HG02885 (cell line): ENCODE measurements at regions not wholly inside any gene's neighbourhood (a gene's known extent, or its start where the extent isn't known, plus 50 kb on each side); places are given as distances from the start of the nearest gene placed in this dataset.
"Not testable (repeated sequence)": the region's sequence is repeated elsewhere in the genome, so short reads cannot be mapped to it uniquely, and the experiment has no call there.

Experiments
- ATAC-seq: cut with Tn5 transposase; IDR thresholded peaks from one replicate; pipeline ENCODE4 v1.9.1; 2021; ENCODE audit warnings: mild to moderate bottlenecking; ENCODE audit not compliant: unreplicated experiment, poor library complexity

DNA sequence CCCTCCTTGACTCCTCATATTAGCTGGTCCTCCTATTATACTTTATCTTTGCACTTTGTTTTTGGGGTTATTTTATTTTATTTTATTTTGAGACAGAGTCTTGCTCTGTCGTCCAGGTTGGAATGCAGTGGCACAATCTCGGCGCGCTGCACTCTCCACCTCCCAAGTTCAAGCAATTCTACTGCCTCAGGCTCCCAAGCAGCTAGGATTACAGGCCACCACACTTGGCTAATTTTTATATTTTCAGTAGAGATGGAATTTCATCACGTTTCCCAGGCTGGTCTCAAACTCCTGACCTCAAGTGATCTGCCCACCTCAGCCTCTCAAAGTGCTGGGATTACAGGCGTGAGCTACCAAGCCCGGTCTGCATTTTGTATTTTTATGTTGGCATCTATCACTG, 126.7 kb downstream of the FOXB1 start:
- no peak for ATAC-seq

DNA sequence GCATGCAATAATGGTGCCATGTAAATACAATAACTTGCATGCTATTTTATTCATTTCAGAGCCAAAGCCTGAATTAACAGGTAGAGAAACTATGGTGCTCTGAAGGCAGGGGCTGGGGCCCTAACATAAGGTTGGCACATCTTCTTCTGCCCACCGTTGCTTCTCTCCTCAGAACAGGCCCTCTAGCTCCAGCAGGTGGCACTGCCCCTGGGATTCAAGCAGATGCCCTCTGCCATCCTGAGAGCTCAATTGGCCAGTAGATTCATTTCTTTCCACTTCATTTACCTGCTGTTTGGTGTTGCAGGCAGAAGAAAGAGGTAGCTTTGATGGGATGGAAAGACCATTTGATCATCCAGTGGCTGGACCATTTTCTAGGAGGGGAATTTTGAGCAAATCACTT, 130.5 kb downstream of the FOXB1 start:
- no peak for ATAC-seq

DNA sequence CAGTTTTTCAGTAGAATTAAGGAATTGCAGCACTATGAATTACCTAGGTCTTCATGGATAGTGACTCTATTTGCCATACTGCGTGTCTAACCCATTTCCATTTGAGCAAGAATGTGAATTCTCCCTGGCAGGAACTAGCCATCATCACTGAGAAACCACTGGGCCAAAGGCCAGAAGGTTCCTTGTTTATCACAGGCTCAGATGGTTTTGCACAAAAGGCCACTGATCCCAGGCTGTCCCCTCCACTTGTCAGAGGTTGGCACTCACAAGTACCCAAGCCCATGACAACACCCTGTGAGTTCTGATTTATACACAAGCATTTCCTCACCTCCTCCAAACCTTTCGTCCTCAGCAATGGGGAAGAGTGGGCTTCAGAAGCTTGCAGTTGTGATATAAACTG, 131.8 kb downstream of the FOXB1 start:
- no peak for ATAC-seq

DNA sequence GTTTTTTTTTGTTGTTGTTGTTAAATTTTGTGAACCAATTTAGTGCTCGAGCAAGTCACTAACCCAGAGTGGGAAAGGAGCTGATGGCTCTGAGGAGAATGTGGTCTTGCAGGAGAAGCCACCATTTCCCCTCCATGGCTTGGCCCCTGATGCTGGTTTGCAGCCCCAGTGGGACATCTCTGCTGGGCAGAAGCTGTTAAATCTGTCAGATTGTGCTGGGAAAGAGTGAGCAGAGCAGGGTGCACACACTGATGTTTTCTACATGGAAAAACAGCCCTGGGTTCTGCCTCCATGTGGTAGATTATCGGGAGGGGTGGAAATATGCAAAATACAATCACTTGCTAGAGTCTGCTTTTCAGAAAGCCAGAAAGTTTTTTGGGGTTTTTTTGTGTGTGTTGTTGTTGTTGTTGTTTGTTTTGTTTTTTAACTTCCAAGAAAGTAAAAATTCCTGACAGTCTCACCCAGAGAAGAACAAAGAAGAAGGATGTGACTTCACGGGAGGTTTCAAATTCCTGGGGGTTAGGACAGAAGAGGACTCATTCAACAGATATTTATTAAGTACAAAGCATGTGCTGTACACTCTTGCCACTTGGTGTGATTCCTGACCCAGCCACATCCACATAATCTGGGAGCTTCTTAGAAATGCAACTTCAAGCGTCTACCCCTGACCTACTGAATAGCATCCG, 133.7 kb downstream of the FOXB1 start:
- ATAC-seq: no peak

DNA sequence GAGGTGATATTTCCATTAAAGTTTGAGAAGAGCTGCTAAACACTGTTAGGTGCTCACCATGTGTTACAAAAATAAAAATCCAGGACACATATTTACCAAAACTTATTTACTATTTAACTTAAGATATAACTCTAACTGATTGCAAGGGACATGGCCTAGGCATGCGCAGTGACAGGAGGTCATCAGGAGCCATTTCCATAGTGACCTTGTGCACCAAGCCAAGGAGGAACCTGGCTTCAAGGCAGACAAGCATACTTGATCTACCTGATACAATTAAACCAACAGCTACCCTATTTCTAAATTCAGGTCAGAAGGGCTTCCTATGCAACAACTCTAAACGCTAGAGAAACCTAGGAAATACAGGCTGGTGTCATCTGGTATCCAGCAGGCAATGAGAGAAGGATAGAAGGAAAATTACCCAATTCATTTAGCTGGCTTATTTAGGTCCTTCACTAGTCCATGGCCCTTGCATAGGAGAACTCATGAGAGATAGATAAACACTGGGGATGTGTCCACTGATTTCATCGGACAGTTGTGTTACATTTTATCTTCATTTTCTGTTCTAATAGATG, 134.4 kb downstream of the FOXB1 start:
- no peak for ATAC-seq

DNA sequence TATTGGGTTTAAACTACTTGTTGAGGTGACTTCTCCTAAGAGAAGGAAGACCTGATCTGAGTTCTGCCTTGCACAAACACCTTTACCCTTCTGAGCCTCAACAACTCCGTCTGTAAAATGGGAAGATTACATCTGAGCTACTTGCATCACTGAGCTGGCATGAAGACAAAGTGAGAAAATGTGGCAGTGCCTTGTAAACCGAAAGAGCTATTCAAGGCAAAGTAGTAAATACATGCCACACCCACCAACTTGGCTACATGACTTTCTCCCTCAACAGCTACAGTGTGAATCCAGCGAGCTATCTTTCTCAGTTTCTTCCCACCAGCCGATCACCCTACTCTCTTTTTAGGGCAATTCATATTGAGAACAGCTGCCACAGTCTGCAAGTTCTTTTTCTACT, 148.3 kb downstream of the FOXB1 start:
- no peak for ATAC-seq

DNA sequence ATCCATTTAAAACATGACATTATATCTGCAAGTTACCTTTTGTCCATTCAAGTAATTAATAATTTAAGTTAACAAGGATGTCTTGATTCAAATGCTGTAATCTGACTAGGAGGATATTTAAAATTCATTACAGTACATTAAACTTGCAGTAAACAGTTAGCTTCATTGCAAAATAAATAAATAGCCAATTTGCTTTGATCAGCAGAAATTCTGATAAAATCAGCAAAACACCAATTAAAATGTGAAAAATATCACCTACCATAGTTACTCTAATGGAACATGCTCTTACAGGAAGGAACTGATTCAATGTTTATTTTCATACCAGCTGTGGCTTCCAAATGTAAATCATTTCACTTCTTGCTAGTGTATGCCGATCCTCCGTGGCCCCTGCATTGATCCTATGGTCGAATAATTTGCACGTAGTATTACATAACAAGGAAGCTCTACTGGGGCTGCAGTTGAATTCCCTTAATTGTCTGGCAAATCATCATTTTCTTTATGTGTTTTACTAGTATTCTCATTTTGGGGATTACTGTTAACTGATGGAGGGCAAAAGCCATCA, 150.7 kb downstream of the FOXB1 start:
- ATAC-seq: no peak

DNA sequence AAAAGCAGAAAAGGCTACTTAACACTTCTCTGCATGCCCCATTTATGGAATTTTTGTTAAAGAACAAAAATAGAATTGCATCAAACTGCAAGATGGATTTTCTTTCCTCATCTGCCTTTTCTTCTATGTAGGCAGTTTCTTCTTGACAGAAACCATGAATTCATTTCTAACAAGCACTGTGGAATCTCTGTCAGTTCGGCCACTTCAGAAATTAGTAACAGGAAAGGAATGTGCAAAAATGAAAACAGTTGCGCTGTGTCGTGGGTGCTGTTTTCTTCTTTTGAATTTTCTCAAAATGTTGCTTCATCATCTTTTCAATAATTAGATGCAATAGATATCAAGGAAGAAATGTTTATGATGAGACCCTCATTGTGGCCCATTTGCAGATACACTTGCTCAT, 151.6 kb downstream of the FOXB1 start:
- ATAC-seq: no peak

DNA sequence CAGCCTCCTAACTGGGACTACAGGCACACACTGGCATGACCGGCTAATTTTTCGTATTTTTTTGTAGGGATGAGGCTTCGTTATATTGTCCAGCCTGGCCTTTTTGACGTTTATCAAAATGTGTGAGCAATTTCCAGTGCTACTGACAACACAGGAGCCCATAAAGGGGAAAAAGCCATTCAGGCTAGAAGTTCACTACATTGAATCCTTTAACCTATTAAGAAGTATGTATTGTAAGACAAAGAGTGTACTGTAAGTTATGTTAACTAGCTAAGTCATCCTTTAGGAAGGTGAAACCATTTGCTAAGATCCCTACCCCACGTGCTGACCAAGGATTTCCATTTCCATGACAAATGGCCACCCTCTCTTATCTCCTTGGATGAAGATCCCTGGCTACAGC, 156.8 kb downstream of the FOXB1 start:
- no peak for ATAC-seq

DNA sequence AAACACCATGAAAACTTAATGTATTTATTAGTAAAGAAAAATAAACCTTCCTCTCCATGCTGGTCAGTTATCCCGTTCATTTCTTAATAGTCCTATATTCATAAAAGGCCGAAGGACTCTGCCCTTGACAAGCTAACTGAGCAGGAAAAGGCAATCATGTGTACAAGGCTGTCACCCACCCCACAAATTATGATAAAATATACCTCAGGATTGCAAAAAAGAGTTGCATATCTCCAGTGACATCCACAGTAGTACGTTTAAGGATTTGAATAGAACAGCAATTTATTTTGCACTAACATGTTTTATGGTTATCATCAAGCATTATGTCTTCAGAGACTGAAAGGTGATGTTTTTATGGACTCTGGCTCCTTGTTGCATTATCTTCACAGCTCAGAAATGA, 157.6 kb downstream of the FOXB1 start:
- ATAC-seq: no peak

DNA sequence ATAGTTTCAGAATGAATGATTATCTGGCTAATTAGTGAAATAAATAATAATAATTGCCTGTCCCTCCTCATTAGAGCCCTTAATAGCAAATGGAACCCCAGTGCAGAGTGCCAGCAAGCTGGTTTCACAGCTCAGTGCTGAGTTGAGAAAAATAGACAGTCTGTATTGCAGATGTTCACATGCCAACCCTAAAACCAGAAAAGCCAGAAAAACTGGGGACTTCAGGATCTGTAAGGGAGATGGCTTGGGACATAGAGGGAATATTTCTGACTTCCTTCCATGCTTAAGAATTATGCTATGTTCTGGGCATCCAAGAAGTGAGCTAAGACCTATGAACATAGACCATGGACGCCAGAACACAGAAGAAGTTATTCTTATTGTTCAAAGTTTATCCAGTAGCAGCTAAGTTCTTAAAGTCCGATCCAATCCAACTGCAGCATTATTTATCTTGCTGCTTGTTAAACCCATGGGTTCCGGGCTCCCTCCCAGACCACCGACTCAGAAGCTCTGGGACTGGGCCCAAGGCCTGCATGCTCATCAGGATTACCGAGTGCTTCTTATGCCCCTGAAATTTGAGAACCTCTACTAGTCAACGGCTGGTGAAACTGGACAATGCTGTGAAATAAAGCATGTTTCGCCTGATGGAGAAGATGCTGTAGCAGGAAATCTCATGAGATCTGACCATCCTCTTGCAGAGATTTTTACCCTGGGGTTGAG, 158.3 kb downstream of the FOXB1 start:
- ATAC-seq: no peak

DNA sequence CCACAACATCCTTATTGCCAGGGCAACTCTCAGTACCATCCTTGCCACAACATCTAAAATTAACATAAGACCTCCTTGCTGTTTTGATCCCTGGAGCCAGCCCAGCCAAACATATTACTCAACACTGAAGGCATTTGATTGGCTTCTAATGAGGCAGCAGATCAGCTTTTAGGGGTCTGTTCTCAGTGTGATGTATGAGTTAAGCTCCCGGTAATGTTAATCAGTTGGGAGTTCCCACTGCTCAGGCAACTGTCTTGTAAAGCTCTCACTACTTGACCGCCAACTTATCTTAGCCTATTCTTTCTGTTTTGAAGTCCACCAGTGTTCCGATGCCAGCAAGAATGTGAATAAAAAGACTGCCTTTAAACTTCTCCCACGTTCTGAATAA, 158.9 kb downstream of the FOXB1 start:
- ATAC-seq: no peak

DNA sequence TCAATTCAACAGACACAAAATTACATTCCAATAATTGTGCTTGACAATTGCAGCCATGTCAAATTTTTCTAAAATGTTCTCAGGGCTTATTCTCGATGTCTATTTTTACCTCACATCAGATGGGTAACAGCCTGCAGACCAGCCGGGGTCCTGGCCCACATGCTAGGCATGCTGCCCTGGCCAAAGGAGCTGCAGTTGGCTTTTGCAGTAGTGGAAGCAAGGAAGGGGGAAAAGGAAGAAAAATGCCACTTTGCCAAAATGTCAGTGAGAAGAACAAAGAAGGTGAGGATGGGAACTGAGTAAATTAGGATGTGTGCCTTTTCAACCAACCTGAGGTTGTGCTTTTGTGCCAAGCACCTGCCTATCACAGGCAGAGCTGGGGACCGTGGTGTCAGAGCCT, 161.0 kb downstream of the FOXB1 start:
- no peak for ATAC-seq

DNA sequence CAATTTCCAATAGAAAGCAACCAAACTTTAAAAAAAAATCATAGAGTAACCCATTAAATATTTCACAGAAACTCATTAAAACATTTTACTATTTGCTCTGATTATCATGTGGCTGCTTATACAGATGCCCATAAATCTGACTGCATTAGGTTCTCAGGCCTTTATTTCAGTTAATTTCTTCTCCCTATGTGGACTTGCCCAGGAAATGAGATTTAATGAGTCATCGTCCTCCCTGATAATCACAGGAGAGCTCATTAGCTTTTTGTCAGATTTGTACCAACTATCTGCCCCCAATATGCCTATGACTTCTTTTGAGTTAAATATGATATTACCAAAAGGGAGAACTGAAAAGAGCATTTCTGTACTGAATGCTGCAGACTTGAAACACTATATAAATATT, 168.0 kb downstream of the FOXB1 start:
- ATAC-seq: no peak

DNA sequence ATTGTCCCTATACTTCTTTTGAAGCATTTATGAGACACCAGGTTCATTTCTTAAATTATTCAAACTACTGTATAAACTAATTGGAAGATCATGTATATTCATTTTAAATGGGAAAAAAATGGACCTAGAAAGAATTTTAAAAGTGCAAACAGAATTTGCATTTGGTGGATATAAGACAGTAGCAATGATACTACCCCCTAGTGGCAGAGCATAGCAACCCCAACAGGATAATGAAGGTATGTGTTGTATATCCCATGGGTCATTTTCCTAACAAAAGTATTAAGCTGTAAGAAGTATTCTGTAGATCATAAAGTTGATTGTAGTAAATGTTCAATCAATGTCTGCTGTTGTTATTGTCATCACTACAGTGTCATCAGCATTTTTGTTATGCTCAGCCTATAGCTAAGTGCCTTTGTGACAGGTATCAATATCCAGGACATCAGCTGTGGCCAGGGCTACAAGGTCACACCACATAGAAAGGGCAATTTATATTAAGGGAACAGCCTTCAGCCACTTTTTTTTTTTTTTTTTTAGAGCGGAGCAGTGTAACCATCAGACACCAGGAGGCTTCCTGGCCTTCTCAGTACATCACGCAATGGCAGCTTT, 175.8 kb downstream of the FOXB1 start:
- ATAC-seq: peak; percentile 41

DNA sequence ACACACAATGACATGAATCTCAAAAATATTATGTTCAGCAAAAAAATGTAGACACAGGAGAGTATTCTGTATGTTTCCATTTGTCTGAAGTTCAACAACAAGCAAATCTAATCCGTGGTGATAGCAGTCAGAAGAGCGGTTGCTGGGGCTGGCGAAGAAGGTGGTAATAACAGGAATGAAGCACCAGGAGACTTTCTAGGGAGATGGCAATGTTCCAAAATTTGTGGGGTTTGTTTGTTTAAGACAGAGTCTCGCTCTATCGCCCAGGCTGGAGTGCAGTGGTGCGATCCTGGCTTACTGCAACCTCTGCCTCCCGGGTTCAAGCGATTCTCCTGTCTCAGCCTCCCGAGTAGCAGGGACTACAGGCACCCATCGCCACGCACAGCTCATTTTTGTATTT, 177.8 kb downstream of the FOXB1 start:
- ATAC-seq: not testable (repeated sequence)

DNA sequence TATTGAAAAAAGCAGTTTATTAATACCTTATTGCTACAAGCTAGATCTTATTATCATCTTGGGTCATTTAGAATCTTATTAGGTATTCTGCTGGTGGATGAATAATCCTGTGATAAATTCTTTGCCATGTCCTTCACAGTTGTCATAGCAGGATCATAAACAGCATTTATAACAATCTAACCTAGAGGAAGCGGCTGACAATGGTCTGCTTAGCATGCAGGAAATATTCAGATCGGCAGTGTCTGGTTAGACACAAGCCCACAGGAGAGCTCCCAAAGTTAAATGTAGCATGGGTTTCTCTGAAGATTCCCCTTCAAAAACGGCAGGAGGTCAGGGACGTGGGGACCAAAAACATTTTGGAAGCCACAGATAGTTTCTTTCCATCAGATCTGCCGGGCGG, 179.3 kb downstream of the FOXB1 start:
- no peak for ATAC-seq

DNA sequence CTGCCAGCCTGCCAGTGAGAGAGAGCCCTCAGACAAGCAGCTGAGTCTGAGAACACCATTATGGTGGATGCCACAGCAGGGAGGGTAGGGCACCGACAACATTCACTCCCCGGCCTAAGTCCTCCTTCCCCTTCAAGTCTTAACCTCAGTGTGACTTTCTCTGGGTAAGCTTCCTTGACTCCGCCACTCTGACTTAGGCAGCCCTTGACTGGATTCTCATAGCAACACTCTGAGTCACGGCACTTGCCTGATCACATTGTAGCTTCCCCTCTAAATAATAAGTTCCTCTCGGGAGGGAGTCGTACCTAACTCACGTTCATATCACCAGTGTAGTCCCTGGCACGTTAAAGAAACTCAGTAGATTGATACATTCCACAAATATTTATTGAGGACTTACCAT, 180.5 kb downstream of the FOXB1 start:
- ATAC-seq: no peak

DNA sequence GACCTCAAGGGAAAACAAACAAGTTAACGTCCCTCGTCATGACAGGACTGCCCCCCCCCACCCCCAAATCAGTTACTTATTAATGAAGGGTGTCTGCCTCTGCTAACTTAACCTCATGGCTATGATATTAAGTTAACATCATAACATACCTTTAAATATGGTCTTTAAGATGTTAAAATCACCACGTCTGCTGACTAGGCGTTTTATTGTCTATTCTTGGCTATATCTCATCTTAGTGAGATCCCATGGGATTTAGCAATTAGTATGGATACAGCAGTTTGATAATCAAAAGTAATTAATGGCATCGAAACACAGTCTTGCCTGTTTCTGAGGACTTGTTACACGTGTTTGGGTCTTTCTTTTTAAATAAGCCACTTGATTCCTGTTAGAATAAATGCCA, 186.9 kb downstream of the FOXB1 start:
- ATAC-seq: no peak

DNA sequence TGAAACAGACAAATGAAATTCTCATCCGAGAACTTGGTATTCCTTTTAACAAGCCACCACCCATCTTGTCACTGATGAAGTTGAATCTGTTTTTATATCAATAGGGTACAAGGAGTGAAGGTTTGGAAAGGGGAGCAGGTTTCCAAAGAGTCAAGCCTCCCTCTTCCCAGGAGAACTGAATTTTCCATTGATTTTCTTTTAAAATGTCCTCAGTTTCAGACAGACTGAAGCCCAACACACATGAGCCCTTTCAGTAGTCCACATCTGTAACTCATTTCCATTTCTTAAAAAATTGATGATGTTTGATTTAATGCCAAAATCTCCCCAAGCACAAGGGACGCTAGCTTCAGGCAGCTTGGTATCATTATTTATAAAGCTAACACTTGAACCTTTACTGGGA, 187.7 kb downstream of the FOXB1 start:
- no peak for ATAC-seq

DNA sequence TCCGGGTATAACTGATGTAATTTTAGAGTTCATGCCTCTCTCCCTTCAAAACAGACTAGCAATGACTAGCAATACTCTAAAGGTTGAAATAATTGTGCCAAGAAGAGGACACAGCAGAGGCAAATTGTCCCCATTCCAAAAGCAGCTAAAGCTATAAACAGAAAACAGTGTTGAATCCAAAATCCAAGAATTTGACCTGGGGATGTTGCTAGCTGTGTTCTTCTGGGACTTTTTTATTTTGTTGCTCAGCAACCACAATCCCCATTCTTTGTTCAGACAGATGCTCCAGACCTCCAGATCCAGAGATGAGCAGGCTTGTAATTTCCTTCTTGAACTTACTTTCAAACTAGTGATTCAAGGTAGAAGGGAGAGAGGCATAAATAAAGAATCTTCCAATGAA, 191.5 kb downstream of the FOXB1 start:
- ATAC-seq: no peak
